GM18505 (cell line): ENCODE measurements at regions not wholly inside any gene's neighbourhood (a gene's known extent, or its start where the extent isn't known, plus 50 kb on each side); places are given as distances from the start of the nearest gene placed in this dataset.

ENCODE experiments used
- ATAC-seq: cut with Tn5 transposase; IDR thresholded peaks from one replicate; pipeline ENCODE4 v1.9.1; 2021; ENCODE audit not compliant: unreplicated experiment
- POLR2A ChIP-seq: IDR thresholded peaks from 4 replicates; pipeline ENCODE4 v1.6.1; 2011; ENCODE audit warnings: borderline replicate concordance; ENCODE audit not compliant: insufficient read depth, insufficient read length; ENCODE audit errors: extremely low read depth

GRCh38 chr7:131753620-131754222 is 197.3 kb upstream of the PODXL start:
- ATAC-seq = no peak
- no peak for TF ChIP-seq POLR2A

- TF ChIP-seq POLR2A = no peak
- no peak for ATAC-seq
These were observed 191.3 kb upstream of the PODXL start for GRCh38 chr7:131747658-131748232.

GRCh38 chr7:131745390-131746248 is 189.2 kb upstream of the PODXL start:
- TF ChIP-seq POLR2A = no peak
- no peak for ATAC-seq

- no peak for TF ChIP-seq POLR2A
- no peak for ATAC-seq
These were observed 185.0 kb upstream of the PODXL start for GRCh38 chr7:131741446-131741845.

GRCh38 chr7:131737746-131738465 is 181.5 kb upstream of the PODXL start:
- ATAC-seq = no peak
- no peak for TF ChIP-seq POLR2A

- TF ChIP-seq POLR2A = no peak
- no peak for ATAC-seq
These were observed 178.7 kb upstream of the PODXL start for GRCh38 chr7:131735101-131735500.

- no peak for ATAC-seq
- no peak for TF ChIP-seq POLR2A
These were observed 177.2 kb upstream of the PODXL start for GRCh38 chr7:131733604-131734003.

GRCh38 chr7:131727189-131727588 is 170.8 kb upstream of the PODXL start:
- TF ChIP-seq POLR2A = no peak
- no peak for ATAC-seq

- ATAC-seq = no peak
- no peak for TF ChIP-seq POLR2A
These were observed 170.3 kb upstream of the PODXL start for GRCh38 chr7:131726686-131727085.

GRCh38 chr7:131726031-131726430 is 169.6 kb upstream of the PODXL start:
- TF ChIP-seq POLR2A = no peak
- no peak for ATAC-seq

GRCh38 chr7:131724776-131725345 is 168.4 kb upstream of the PODXL start:
- TF ChIP-seq POLR2A = no peak
- ATAC-seq = no peak

GRCh38 chr7:131723926-131724325 is 167.5 kb upstream of the PODXL start:
- no peak for ATAC-seq
- TF ChIP-seq POLR2A = no peak

- ATAC-seq = no peak
- no peak for TF ChIP-seq POLR2A
These were observed 165.9 kb upstream of the PODXL start for GRCh38 chr7:131722371-131722770.
